ENCODE measurements at regions not wholly inside any gene's neighbourhood (a gene's known extent, or its start where the extent isn't known, plus 50 kb on each side); places are given as distances from the start of the nearest gene placed in this dataset.

DNA sequence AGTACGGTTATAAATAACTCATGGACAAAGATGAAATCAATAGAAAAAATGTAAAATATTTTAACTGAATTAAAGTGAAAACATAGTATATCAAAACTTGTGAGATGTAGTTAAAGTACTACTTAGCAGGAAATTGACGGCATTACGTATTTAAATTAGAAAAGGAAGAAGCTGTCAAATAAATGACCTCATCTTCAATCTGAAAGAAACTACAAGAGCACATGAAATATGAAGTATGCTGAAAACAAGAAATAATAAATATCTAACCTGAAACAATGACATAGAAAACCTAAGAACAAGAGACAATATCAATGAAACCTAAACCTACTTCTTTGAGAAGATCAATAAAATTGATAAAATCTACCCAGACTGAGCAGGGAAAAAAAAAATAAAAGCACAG lies 122.2 kb upstream of the PDE4B start:
- in situ Hi-C loops (cut with MboI; ENCODE audit: low sequenced_read_pairs) = no loop called here

DNA sequence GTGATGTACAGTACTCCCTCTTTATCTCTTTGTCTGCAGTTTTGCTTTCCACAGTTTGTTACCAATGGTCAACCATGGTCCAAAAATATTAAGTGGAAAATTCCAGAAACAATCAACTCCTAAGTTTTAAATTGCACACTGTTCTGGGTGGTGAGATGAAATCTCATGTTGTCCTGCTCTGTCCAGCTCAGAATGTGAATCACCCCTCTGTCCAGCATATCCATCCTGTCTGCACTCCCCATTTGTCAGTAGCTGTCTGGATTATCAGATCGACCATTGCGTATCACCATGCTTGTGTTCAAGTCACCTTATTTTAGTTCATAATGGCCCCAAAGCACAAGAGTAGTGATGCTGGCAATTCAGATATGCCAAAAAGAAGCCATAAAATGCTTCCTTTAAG lies 118.2 kb upstream of the PDE4B start:
- in situ Hi-C loops (cut with MboI; ENCODE audit: low sequenced_read_pairs) = no loop called here

DNA sequence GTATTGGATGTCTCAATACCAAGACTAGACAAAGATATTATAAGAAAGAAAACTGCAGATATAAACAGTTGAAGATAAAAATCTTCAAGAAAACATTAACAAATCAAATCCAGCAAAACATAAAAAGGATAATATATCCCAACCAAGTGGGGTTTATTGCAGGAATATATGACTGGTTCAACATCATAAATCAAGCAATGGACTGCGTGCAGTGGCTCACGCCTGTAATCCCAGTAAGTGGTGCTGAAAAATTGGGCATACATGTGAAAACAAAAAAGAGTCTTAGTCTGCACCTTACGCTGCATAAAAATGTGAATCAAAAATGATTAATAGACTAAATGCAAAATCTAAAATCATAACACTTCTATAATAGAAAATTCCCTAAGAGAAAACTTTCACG lies 112.9 kb upstream of the PDE4B start:
- in situ Hi-C loops (cut with MboI; ENCODE audit: low sequenced_read_pairs) = no loop called here

DNA sequence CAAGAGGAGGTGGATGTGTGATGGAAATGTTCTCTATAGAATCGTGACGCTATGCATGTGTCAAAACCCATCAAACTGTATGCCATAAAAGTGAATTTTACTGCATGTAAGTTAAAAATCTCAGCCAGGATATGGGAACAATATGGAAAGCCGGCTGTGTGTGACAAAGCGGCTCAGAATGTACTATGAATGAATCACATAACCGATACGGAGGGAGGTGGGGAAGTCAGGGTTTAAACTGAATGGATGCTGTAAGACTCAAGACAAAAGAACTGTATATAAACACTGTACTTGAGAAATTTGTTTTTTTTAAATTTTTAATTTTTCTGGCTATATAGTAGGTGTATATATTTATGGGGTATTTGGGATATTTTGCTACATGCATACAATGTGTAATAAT lies 111.6 kb upstream of the PDE4B start:
- in situ Hi-C loops (cut with MboI; ENCODE audit: low sequenced_read_pairs) = no loop called here

DNA sequence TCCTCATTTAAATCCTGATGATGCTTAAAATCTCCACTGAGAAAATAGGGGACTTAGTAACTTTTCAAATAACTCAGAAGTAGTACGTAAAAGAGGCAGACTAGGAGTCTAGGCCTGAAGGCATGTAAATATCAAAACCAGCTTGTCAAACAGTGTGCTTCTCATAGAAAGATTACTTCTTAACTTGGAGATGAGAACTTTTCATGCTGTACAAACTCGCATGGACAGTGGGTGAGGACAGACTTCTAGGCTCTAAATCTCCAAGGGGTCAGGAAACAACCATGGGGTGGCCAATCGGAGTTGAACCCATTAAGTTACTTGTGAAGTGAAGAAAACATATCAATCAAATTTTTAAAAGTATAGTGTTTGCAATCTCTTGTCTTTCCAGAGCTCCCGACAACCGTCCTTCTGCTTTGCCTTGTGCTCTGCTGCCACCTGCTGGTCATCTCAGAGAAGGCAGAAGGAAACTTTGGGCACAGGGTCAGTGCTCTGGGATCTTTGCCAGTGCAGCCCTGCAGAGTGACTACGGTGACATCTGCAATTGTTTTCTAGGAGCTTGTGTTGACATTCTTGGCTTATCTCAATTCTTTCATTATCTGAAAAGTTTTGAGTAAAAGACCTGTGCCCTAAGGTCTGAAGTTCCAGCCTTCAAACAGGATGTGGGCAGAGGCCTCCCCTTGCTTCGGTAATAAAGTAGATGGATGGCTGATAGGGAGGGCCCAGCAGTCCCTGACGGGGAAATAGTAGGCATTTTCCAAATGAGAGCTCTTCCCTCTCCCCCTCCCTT lies 105.1 kb upstream of the PDE4B start:
- in situ Hi-C loops (cut with MboI; ENCODE audit: low sequenced_read_pairs) = loop anchor here (5.0 kb wide), 1 partner anchor 455 kb away; no protein-coding TSS in a partner anchor

- in situ Hi-C loops (cut with MboI; ENCODE audit: low sequenced_read_pairs) = loop anchor here (5.0 kb wide), 1 partner anchor 456 kb away; no protein-coding TSS in a partner anchor
Measured at GRCh38 chr1:65688215-65688566, 104.5 kb upstream of the PDE4B start.

DNA sequence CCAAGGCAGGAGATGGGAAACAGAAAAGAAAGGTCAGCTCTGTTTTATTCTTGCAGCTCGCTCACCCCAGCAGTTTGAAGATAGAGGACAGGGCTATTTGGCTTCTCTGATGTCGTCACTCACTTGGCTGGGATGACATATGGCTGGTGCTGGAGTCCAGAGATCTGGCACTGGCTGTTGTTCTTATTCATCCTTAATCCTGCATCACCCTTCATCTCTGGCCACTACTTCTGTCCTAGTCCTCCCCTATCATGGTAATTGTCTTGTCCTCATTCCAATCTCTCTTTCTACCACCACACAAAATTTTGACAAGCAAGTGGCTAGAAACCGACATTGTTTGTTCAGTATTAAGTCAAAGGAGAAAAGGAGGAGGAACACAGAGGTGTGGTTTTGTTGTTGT lies 103.8 kb upstream of the PDE4B start:
- in situ Hi-C loops (cut with MboI; ENCODE audit: low sequenced_read_pairs) = loop anchor here (5.0 kb wide), 1 partner anchor 457 kb away; no protein-coding TSS in a partner anchor

DNA sequence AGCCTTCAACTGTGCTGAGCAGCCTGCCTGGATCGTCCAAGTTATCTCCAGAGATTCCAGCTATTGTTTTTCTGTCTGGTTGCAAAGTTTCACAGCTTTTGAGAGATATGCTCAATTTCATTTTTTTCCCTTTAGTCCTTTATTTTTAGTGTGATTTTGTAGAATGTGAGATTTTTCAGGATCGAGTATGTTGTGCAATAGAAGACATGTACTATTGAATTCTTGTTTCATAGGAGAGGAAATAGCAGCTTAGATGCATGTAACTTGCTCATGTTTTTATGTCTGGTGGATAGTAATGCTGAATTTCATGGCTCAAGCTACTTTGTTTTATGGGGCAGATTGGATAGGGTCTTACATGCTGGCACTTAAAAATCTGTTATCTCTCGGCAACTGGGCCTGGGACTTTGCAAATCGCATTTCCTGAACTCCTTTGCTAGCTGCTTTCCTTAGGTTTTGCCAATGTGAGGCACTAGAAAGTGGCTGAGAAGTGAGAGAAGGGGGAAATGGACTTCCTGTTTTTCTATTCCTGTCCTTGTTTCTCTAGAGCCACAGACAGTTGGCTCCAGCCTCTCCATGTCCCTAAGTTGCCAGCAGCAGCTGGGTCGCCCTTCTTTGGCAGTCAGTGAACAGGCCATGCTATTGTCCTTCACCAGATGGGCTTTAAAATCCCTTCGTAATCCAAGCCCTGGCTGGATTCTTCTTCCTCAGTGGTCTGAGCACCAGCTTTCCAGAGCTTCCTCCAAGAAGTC lies 101.4 kb upstream of the PDE4B start:
- in situ Hi-C loops (cut with MboI; ENCODE audit: low sequenced_read_pairs) = no loop called here

- in situ Hi-C loops (cut with MboI; ENCODE audit: low sequenced_read_pairs) = no loop called here
Measured at GRCh38 chr1:65691972-65692371, 100.7 kb upstream of the PDE4B start.

- in situ Hi-C loops (cut with MboI; ENCODE audit: low sequenced_read_pairs) = no loop called here
Measured at GRCh38 chr1:65694126-65694525, 98.6 kb upstream of the PDE4B start.

GRCh38 chr1:65694933-65695332 lies 97.8 kb upstream of the PDE4B start:
- in situ Hi-C loops (cut with MboI; ENCODE audit: low sequenced_read_pairs) = no loop called here

GRCh38 chr1:65698590-65698989 lies 94.1 kb upstream of the PDE4B start:
- in situ Hi-C loops (cut with MboI; ENCODE audit: low sequenced_read_pairs) = no loop called here

GRCh38 chr1:65703853-65704252 lies 88.8 kb upstream of the PDE4B start:
- in situ Hi-C loops (cut with MboI; ENCODE audit: low sequenced_read_pairs) = no loop called here

- in situ Hi-C loops (cut with MboI; ENCODE audit: low sequenced_read_pairs) = no loop called here
Measured at GRCh38 chr1:65704318-65704717, 88.4 kb upstream of the PDE4B start.

- in situ Hi-C loops (cut with MboI; ENCODE audit: low sequenced_read_pairs) = no loop called here
Measured at GRCh38 chr1:65717815-65718454, 74.8 kb upstream of the PDE4B start.

DNA sequence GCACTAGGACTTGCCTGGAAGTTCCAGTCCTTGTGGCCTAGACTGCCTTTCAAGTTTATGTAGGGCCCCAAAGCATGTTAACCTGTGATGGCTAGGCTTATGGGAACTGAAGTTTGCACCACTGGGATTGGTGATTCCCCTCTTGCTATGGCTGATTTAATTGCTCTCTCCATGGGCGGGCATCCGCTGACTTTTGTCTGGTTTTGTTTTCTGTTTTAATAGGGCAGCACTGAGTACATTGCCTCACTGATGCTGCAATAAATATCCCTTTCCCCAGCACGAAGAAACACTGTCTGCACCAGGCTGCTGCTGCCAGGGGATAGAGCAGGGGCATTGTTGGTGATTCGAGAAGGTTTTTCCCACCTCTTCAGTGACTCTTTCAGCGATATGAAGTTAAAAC lies 73.3 kb upstream of the PDE4B start:
- in situ Hi-C loops (cut with MboI; ENCODE audit: low sequenced_read_pairs) = no loop called here

DNA sequence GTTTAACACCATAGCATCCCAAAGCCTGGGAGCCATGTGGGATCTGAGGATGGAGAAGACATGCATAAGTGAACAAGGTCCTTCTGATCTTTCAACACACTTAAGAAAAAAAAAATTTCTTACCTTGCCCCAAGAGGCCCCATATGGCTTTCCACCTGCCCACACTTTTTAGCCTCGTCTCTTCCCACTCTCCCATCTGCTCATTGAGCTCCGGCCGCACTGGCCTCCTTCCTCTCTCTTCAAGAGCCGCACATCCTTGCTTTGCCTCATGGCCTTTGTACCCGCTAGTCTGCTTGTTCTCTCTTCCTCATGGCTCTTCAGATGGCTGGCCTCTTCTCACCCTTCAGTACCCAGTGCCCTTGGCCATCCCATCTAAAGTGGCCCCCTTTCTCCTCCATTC lies 70.2 kb upstream of the PDE4B start:
- in situ Hi-C loops (cut with MboI; ENCODE audit: low sequenced_read_pairs) = no loop called here

DNA sequence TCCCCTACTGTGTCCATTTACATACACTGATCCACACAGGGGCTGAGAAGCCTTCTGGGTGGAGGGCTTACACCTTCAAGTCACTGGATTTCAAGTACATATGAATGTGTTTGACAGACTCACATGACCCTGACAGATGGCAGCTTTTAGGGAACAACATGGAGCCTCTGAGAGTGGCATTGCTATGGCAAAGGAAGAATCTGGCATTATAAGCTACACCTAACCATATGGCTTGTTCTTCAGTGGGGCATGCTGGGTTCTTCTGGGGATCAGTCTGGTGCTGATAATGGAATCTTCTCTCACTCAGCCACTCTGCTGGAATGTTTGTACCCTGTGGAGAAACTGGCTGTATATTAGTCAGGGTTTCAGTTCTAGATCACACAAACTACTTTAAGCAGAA lies 68.5 kb upstream of the PDE4B start:
- in situ Hi-C loops (cut with MboI; ENCODE audit: low sequenced_read_pairs) = no loop called here

DNA sequence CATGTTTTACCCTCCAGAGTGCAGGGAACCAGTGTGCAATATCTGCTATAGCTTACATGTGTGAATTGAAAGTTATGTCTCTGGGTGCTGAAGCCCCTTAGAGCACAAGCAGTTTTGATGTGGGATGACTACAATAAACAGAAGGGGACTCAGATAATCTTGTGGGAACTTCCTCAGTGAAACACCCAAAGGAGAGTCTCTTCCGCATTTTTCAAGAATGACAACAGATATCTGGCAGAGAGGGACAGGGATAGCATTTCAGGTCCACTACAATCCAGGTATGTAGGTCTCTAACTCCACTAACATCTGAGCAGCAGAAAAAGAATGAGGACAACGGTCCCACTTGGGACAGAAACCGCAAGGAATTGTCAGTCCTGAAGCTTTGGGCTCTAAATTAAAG lies 67.6 kb upstream of the PDE4B start:
- in situ Hi-C loops (cut with MboI; ENCODE audit: low sequenced_read_pairs) = no loop called here

- in situ Hi-C loops (cut with MboI; ENCODE audit: low sequenced_read_pairs) = no loop called here
Measured at GRCh38 chr1:65728504-65728903, 64.2 kb upstream of the PDE4B start.

GRCh38 chr1:65729259-65729658 lies 63.4 kb upstream of the PDE4B start:
- in situ Hi-C loops (cut with MboI; ENCODE audit: low sequenced_read_pairs) = no loop called here

DNA sequence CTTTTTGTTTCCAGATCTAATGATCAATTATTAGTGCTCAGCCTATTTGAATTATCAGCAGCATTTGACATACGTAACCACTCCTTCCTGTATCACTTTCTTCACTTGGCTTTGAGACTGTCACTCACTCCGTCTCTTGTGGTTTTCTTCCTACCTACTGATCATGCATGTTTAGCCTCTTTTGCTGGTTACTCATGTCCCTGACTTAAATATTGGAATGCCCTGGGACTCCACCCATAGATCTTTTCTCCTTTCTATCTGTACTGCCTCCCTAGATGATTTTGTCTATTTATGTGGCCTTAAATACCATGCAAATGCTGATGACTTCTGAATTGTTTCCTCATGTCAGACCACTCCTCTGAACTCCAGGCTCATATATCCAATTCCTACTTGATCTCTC lies 57.7 kb upstream of the PDE4B start:
- in situ Hi-C loops (cut with MboI; ENCODE audit: low sequenced_read_pairs) = no loop called here

Data from HL-60/S4 (cell line).